H9 (cell line): ENCODE measurements at regions not wholly inside any gene's neighbourhood (a gene's known extent, or its start where the extent isn't known, plus 50 kb on each side); places are given as distances from the start of the nearest gene placed in this dataset.

Experiments
- DNase-seq: peaks from one replicate; pipeline ENCODE4 v3.0.0-alpha.2; 2017
- H2AFZ ChIP-seq: one replicate; pipeline ENCODE4 v1.6.1; 2013; ENCODE audit warnings: mild to moderate bottlenecking, low read length, control low read depth, moderate library complexity
- H2AK5ac ChIP-seq: 2 replicates; pipeline ENCODE4 v1.6.1; 2013; ENCODE audit warnings: low read length, control low read depth, mixed read lengths; ENCODE audit not compliant: insufficient read length
- H2BK120ac ChIP-seq: one replicate; pipeline ENCODE4 v1.6.1; 2013; ENCODE audit warnings: low read depth, mild to moderate bottlenecking, low read length, control low read depth, inconsistent platforms; ENCODE audit not compliant: poor library complexity, severe bottlenecking
- H2BK12ac ChIP-seq: 2 replicates; pipeline ENCODE4 v1.6.1; 2013; ENCODE audit warnings: low read length, control low read depth, mixed read lengths, low read depth; ENCODE audit not compliant: insufficient read length
- H2BK15ac ChIP-seq: 2 replicates; pipeline ENCODE4 v1.6.1; 2013; ENCODE audit warnings: low read depth, low read length, control low read depth
- H2BK20ac ChIP-seq: one replicate; pipeline ENCODE4 v1.6.1; 2013; ENCODE audit warnings: low read depth, mild to moderate bottlenecking, low read length, control low read depth, inconsistent platforms; ENCODE audit not compliant: poor library complexity, severe bottlenecking
- H2BK5ac ChIP-seq: 2 replicates; pipeline ENCODE4 v1.6.1; 2013; ENCODE audit warnings: low read length, control low read depth, mixed read lengths; ENCODE audit not compliant: insufficient read length
- H3K14ac ChIP-seq: 2 replicates; pipeline ENCODE4 v1.6.1; 2013; ENCODE audit warnings: low read length, control low read depth; ENCODE audit not compliant: insufficient read depth
- H3K18ac ChIP-seq: 2 replicates; pipeline ENCODE4 v1.6.1; 2013; ENCODE audit warnings: low read depth, mild to moderate bottlenecking, mixed read lengths, low read length, control low read depth; ENCODE audit not compliant: insufficient read length
- H3K23ac ChIP-seq: 2 replicates; pipeline ENCODE4 v1.6.1; 2013; ENCODE audit warnings: low read length, control low read depth, mixed read lengths, low read depth; ENCODE audit not compliant: insufficient read length
- H3K23me2 ChIP-seq: 2 replicates; pipeline ENCODE4 v1.6.1; 2013; ENCODE audit warnings: low read depth, mild to moderate bottlenecking, mixed read lengths, low read length, control low read depth; ENCODE audit not compliant: insufficient read length, poor library complexity, severe bottlenecking
- H3K27ac ChIP-seq: 2 replicates; pipeline ENCODE4 v1.5.1; 2013; ENCODE audit warnings: low read length, control low read depth, mixed read lengths, low read depth; ENCODE audit not compliant: insufficient read length
- H3K27me3 ChIP-seq: 2 replicates; pipeline ENCODE4 v1.6.1; 2013; ENCODE audit warnings: low read length, control low read depth, inconsistent platforms; ENCODE audit not compliant: insufficient read depth
- H3K4ac ChIP-seq: 2 replicates; pipeline ENCODE4 v1.6.1; 2013; ENCODE audit warnings: low read depth, mild to moderate bottlenecking, control low read depth, inconsistent platforms, low read length, moderate library complexity
- H3K4me1 ChIP-seq: 2 replicates; pipeline ENCODE4 v1.6.1; 2013; ENCODE audit warnings: low read length, control low read depth, inconsistent platforms; ENCODE audit not compliant: insufficient read depth
- H3K4me2 ChIP-seq: 2 replicates; pipeline ENCODE4 v1.6.1; 2013; ENCODE audit warnings: low read length, control low read depth, mixed read lengths; ENCODE audit not compliant: insufficient read length, insufficient read depth
- H3K56ac ChIP-seq: 2 replicates; pipeline ENCODE4 v1.6.1; 2013; ENCODE audit warnings: low read depth, mild to moderate bottlenecking, mixed read lengths, low read length, control low read depth; ENCODE audit not compliant: insufficient read length
- H3K79me1 ChIP-seq: 2 replicates; pipeline ENCODE4 v1.6.1; 2013; ENCODE audit warnings: low read depth, mild to moderate bottlenecking, moderate library complexity, low read length, control low read depth, inconsistent platforms; ENCODE audit not compliant: insufficient read depth, poor library complexity, severe bottlenecking
- H3K79me2 ChIP-seq: 2 replicates; pipeline ENCODE4 v1.6.1; 2013; ENCODE audit warnings: low read length, control low read depth, inconsistent platforms; ENCODE audit not compliant: insufficient read depth
- H3K9ac ChIP-seq: 2 replicates; pipeline ENCODE4 v1.6.1; 2013; ENCODE audit warnings: low read length, control low read depth, mixed read lengths; ENCODE audit not compliant: insufficient read length; ENCODE audit errors: extremely low read depth
- H3K9me3 ChIP-seq: one replicate; pipeline ENCODE4 v1.6.1; 2013; ENCODE audit warnings: low read depth, low read length, inconsistent platforms; ENCODE audit not compliant: control insufficient read depth
- H3T11ph ChIP-seq: one replicate; pipeline ENCODE4 v1.6.1; 2013; ENCODE audit warnings: mild to moderate bottlenecking, low read length, control low read depth, inconsistent platforms
- H4K20me1 ChIP-seq: one replicate; pipeline ENCODE4 v1.6.1; 2013; ENCODE audit not compliant: control insufficient read depth, insufficient read length, insufficient read depth
- H4K5ac ChIP-seq: 2 replicates; pipeline ENCODE4 v1.6.1; 2013; ENCODE audit warnings: low read depth, mild to moderate bottlenecking, mixed read lengths, low read length, control low read depth; ENCODE audit not compliant: insufficient read length
- H4K8ac ChIP-seq: replicated peaks from 2 replicates; pipeline ENCODE4 v1.6.1; 2013; ENCODE audit warnings: low read length, control low read depth, mixed read lengths, low read depth; ENCODE audit not compliant: insufficient read length
- H4K91ac ChIP-seq: 2 replicates; pipeline ENCODE4 v1.6.1; 2013; ENCODE audit warnings: low read depth, mild to moderate bottlenecking, moderate library complexity, mixed read lengths, low read length, control low read depth; ENCODE audit not compliant: insufficient read length
- H3K27ac Mint-ChIP-seq, 3 experiments: 2 replicates in 2 of 3; 3 replicates in 1 of 3; pipeline ENCODE4 v1.8.0; 2020 to 2021; ENCODE audit warnings: mixed read lengths in 3 of 3, mild to moderate bottlenecking in 1 of 3, moderate library complexity in 1 of 3
- H3K27me3 Mint-ChIP-seq: 2 replicates; pipeline ENCODE4 v1.8.0; 2021; ENCODE audit warnings: low read depth, mild to moderate bottlenecking, moderate library complexity, mixed read lengths
- H3K36me3 Mint-ChIP-seq, 3 experiments: 2 replicates in 2 of 3; 3 replicates in 1 of 3; pipeline ENCODE4 v1.8.0; 2020 to 2021; ENCODE audit warnings: low read depth in 3 of 3, mixed read lengths in 3 of 3; ENCODE audit not compliant: insufficient read depth in 1 of 3
- H3K4me1 Mint-ChIP-seq, 2 experiments: 2 replicates each; pipeline ENCODE4 v1.8.0; 2020; ENCODE audit warnings: mixed read lengths in 2 of 2
- H3K4me3 Mint-ChIP-seq, 2 experiments: 2 replicates in 1 of 2; 3 replicates in 1 of 2; pipeline ENCODE4 v1.8.0; 2020 to 2021; ENCODE audit warnings: mild to moderate bottlenecking in 2 of 2, mixed read lengths in 2 of 2, moderate library complexity in 1 of 2
- H3K9me3 Mint-ChIP-seq, 2 experiments: 2 replicates in 1 of 2; 3 replicates in 1 of 2; pipeline ENCODE4 v1.8.0; 2020; ENCODE audit warnings: mild to moderate bottlenecking in 2 of 2, mixed read lengths in 2 of 2, moderate library complexity in 1 of 2
- CTCF ChIP-seq: fragments of 200-600 bp; sonication (generic); conservative IDR thresholded peaks from 3 replicates; pipeline ENCODE4 v1.8.0; 2021; ENCODE audit warnings: antibody characterized with exemption, mild to moderate bottlenecking
- WGBS: extraction: QIAGEN DNeasy Blood & Tissue Kit; methylation state at CpG from one replicate; pipeline ENCODE4 v1.1.7; 2013; ENCODE audit warnings: missing lambda C conversion rate, low lambda C conversion rate, mixed read lengths; ENCODE audit not compliant: insufficient read length; ENCODE audit errors: extremely low coverage; 5-methylcytosine and 5-hydroxymethylcytosine counted together

- Histone ChIP-seq H3K4me1 (no peaks in the 10 kb centered on the region; the same call in 1 of the 2 replicates), H2AFZ (no peak overlapping the region), H3K23me2 (no peaks in the 10 kb centered on the region), H3K18ac (no peak overlapping the region), H3T11ph (no peak overlapping the region), H3K27ac (no peak overlapping the region), H4K5ac (no peak overlapping the region), H2BK120ac (no peak overlapping the region), H2AK5ac (no peak overlapping the region), H3K23ac (no peak overlapping the region), H4K8ac (no peak overlapping the region), H3K14ac (no peak overlapping the region), H3K9me3 (no peaks in the 10 kb centered on the region), H3K56ac (no peak overlapping the region), H2BK15ac (no peak overlapping the region), H2BK12ac (no peak overlapping the region), H3K79me1 (no peaks in the 10 kb centered on the region), H2BK5ac (no peak overlapping the region), H3K4ac (no peak overlapping the region), H3K79me2 (no peaks in the 10 kb centered on the region), H3K27me3 (no peaks in the 10 kb centered on the region), H2BK20ac (no peak overlapping the region), H3K4me2 (no peak overlapping the region), H3K9ac (no peak overlapping the region), H4K91ac (no peak overlapping the region), H4K20me1 (no peaks in the 10 kb centered on the region)
- peaks cover 14 to 25% of the 10 kb centered on the region in 2 experiments for H3K4me1 Mint-ChIP-seq
- WGBS, result no CpG with 5 or more reads among the region's 1 CpG
- TF ChIP-seq CTCF, result no peak
- no peak overlapping the region for H3K27ac Mint-ChIP-seq
- no peak overlapping the region for H3K4me3 Mint-ChIP-seq
- H3K9me3 Mint-ChIP-seq, result peaks cover 5% of the 10 kb centered on the region in 2 experiments
- peaks cover 5 to 10% (median 5%) of the 10 kb centered on the region in 3 experiments for H3K36me3 Mint-ChIP-seq
- peaks cover 3% of the 10 kb centered on the region; the same call in 1 of the 2 replicates for H3K27me3 Mint-ChIP-seq
- no peak for DNase-seq
These were observed 204.4 kb upstream of the PTER start for GRCh38 chr10:16232441-16232840.
